Fibroblast of the aortic adventitia (primary cell): ENCODE measurements at regions not wholly inside any gene's neighbourhood (a gene's known extent, or its start where the extent isn't known, plus 50 kb on each side); places are given as distances from the start of the nearest gene placed in this dataset.
"Not testable (repeated sequence)": the region's sequence is repeated elsewhere in the genome, so short reads cannot be mapped to it uniquely, and the experiment has no call there.

Source experiments
- DNase-seq: peaks from one replicate; pipeline ENCODE4 v3.0.0-alpha.2; 2010; ENCODE audit warnings: low read depth
- H3K4me3 ChIP-seq: 2 replicates; pipeline ENCODE4 v1.5.1; 2011; ENCODE audit warnings: low read depth, mild to moderate bottlenecking, control low read depth, low read length, moderate library complexity
- TF ChIP-seq, protein P1 (sequence below): IDR thresholded peaks from 2 replicates; pipeline ENCODE4 v1.5.1; 2011; ENCODE audit warnings: mild to moderate bottlenecking, low read length, control low read depth, inconsistent platforms; ENCODE audit not compliant: insufficient read depth

DNA sequence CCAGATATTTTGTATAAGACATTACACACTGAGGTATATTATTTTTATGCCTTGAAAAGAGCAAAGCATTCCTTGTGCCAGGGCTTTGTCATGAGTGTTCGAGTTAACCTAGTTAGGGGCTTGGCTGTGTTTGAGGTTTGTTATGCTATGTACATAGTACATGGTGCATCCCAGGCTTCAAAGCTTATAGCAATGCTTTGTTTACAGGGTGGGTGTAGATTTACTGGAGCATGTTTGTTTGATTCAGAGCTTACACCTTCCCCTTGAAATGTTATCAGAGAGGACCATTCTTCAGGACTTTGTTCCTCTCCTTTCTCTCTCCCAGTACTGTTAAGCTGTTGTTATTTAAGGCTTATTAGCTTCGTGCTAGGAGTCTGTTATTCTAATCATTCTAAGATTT, 738.7 kb upstream of the LRRTM4 start:
- TF ChIP-seq, protein P1, sequence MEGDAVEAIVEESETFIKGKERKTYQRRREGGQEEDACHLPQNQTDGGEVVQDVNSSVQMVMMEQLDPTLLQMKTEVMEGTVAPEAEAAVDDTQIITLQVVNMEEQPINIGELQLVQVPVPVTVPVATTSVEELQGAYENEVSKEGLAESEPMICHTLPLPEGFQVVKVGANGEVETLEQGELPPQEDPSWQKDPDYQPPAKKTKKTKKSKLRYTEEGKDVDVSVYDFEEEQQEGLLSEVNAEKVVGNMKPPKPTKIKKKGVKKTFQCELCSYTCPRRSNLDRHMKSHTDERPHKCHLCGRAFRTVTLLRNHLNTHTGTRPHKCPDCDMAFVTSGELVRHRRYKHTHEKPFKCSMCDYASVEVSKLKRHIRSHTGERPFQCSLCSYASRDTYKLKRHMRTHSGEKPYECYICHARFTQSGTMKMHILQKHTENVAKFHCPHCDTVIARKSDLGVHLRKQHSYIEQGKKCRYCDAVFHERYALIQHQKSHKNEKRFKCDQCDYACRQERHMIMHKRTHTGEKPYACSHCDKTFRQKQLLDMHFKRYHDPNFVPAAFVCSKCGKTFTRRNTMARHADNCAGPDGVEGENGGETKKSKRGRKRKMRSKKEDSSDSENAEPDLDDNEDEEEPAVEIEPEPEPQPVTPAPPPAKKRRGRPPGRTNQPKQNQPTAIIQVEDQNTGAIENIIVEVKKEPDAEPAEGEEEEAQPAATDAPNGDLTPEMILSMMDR: no peak
- DNase-seq: no peak
- H3K4me3 ChIP-seq: no peak overlapping the region

DNA sequence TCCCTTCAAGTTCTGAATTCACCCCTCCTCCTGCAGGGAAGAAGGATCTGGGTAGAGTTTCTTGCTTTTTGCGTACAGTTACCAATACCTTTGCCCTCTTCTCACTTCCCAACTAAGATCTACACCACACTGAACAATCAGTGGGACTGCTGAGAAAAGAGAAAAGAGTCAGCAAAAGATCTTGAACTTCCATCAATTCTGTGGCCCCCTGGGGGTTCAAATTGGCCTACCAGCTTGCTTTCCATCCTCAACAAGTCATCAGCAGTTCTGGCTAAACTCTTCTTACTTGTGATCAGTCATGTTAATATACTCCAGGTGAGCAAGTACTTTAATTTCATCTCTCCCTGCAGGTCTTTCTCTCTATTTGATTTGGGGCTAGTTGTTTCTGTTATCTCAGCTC, 739.3 kb upstream of the LRRTM4 start:
- TF ChIP-seq, protein P1: no peak
- H3K4me3 ChIP-seq: no peak overlapping the region
- DNase-seq: no peak

DNA sequence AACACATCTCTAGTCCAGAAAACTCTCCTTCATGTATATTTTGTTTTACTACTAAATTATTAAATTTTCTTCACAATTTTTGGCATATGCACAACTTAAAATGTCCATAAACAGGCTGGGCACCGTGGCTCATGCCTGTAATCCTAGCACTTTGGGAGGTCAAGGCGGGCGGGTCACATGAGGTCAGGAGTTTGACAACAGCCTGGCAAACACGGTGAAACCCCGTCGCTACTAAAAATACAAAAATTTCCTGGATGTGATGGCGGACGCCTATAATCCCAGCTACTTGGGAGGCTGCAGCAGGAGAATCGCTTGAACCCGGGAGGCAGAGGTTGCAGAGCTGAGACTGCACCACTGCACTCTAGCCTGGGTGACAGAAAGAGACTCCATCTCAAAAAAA, 739.9 kb upstream of the LRRTM4 start:
- not testable (repeated sequence) for H3K4me3 ChIP-seq, DNase-seq

DNA sequence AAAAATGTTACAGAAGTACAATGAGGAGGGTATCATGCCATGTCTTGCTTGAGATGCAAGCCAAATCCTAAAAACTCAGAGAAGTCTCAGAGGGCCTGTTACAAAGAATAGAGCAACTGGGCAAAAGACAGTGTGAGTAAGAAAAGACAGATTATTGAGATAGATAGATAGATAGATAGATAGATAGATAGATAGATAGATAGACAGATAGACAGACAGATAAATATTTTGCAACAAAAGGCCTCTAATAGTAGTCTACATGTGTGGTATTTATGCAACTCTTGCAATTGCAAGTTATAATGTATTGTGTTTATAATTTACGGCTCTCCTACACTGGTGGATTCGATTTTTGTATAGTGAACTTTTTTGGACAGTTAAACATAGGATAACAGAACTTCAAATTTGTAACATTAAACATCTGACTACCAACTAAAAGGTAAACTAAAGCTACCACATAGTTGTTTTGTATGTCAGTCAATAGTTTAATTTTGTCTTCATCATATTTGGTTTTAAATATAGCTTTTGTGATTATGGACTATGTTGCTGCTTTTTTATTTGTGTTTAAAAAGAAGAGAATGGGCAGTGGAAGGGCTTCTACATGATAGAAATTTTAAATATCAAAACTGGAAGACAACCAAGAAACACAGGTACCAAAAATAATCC, 740.7 kb upstream of the LRRTM4 start:
- TF ChIP-seq, protein P1: no peak
- no peak overlapping the region for H3K4me3 ChIP-seq
- no peak for DNase-seq

DNA sequence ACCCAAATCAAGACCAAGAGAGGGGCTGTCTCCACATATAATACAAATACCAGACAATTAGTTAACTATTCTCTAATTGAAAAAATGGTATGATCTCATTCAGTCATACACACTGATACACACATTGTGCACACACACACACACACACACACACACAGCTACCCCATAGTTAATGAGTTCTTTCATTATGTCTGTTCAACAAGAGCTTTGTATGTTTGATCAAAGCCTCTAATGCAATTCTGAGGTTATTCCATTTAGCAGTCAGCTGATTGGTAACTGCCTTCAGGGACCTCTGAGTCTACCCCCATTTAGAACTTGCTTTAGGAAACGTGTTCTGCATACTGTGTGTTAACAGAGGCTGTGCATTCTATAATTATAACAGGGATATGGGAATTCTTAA, 741.4 kb upstream of the LRRTM4 start:
- H3K4me3 ChIP-seq: no peak overlapping the region
- DNase-seq: no peak
- TF ChIP-seq, protein P1: no peak

DNA sequence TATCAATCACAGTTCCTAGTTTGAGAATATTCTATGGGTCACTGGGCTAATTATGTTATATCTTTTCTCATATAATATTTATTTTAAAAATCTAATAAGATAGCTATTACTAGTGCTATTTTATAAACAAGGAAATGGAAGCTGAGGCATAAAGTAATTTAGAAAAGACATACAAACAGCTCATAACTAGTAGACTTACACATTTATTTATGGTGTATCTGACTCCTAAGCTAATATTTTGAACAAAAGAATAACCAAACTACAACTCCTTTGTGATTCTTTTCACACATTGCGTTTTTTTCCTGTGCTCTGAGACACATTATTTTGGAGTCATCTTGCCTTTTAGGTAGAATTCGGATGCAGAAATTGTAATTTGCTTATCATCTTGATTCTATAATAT, 742.0 kb upstream of the LRRTM4 start:
- TF ChIP-seq, protein P1: no peak
- DNase-seq: no peak
- H3K4me3 ChIP-seq: no peak overlapping the region

DNA sequence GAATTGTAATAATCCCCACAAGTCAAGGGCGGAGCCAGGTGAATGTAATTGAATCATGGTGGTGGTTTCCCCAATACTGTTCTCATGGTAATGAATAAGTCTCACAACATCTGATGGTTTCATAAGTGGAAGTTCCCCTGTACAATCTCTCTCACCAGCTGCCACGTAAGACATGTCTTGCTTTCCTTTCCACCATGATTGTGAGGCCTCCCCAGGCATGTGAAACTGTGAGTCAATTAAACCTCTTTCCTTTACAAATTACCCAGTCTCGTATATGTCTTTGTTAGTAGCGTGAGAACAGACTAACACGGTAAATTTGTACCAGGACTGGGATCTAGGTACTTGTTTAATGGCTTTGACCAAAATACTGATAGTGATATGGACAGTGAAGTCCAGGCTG, 744.3 kb upstream of the REG3G start:
- no peak overlapping the region for H3K4me3 ChIP-seq
- TF ChIP-seq, protein P1: no peak
- no peak for DNase-seq
